GM21529 (cell line): ENCODE measurements at regions not wholly inside any gene's neighbourhood (a gene's known extent, or its start where the extent isn't known, plus 50 kb on each side); places are given as distances from the start of the nearest gene placed in this dataset.
"Not testable (repeated sequence)": the region's sequence is repeated elsewhere in the genome, so short reads cannot be mapped to it uniquely, and the experiment has no call there.

Experiments
- ATAC-seq: cut with Tn5 transposase; IDR thresholded peaks from one replicate; pipeline ENCODE4 v1.9.1; 2021; ENCODE audit not compliant: unreplicated experiment

GRCh38 chr2:209145941-209146681, 277.7 kb upstream of the MAP2 start:
- ATAC-seq, result no peak

- ATAC-seq, result no peak
Observed at GRCh38 chr2:209146682-209147320, 277.0 kb upstream of the MAP2 start.

- no peak for ATAC-seq
Observed at GRCh38 chr2:209147981-209148380, 275.9 kb upstream of the MAP2 start.

GRCh38 chr2:209160800-209161588, 262.9 kb upstream of the MAP2 start:
- ATAC-seq, result no peak

- no peak for ATAC-seq
Observed at GRCh38 chr2:209162129-209162528, 261.7 kb upstream of the MAP2 start.

- no peak for ATAC-seq
Observed at GRCh38 chr2:209181984-209182383, 241.9 kb upstream of the MAP2 start.

- not testable (repeated sequence) for ATAC-seq
Observed at GRCh38 chr2:209186886-209187285, 237.0 kb upstream of the MAP2 start.

- ATAC-seq, result no peak
Observed at GRCh38 chr2:209189893-209190292, 234.0 kb upstream of the MAP2 start.

- ATAC-seq, result no peak
Observed at GRCh38 chr2:209191139-209191538, 232.7 kb upstream of the MAP2 start.

- no peak for ATAC-seq
Observed at GRCh38 chr2:209194717-209195116, 229.1 kb upstream of the MAP2 start.

- ATAC-seq, result peak; percentile 82
Observed at GRCh38 chr2:209208211-209208610, 215.6 kb upstream of the MAP2 start.

GRCh38 chr2:209209943-209210342, 213.9 kb upstream of the MAP2 start:
- ATAC-seq, result no peak

- ATAC-seq, result no peak
Observed at GRCh38 chr2:209230560-209230959, 193.3 kb upstream of the MAP2 start.

GRCh38 chr2:209236377-209236776, 187.5 kb upstream of the MAP2 start:
- no peak for ATAC-seq

GRCh38 chr2:209238765-209239584, 184.9 kb upstream of the MAP2 start:
- no peak for ATAC-seq

GRCh38 chr2:209239585-209239938, 184.3 kb upstream of the MAP2 start:
- ATAC-seq, result no peak

GRCh38 chr2:209240204-209240603, 183.6 kb upstream of the MAP2 start:
- ATAC-seq, result no peak

GRCh38 chr2:209253544-209253943, 170.3 kb upstream of the MAP2 start:
- no peak for ATAC-seq

GRCh38 chr2:209259767-209260166, 164.1 kb upstream of the MAP2 start:
- ATAC-seq, result no peak

GRCh38 chr2:209260281-209260680, 163.6 kb upstream of the MAP2 start:
- ATAC-seq, result no peak
